CD4-positive, alpha-beta T cell treated with Interleukin-1 beta for 1 hour (primary cell): ENCODE measurements at regions not wholly inside any gene's neighbourhood (a gene's known extent, or its start where the extent isn't known, plus 50 kb on each side); places are given as distances from the start of the nearest gene placed in this dataset.
"Not testable (repeated sequence)": the region's sequence is repeated elsewhere in the genome, so short reads cannot be mapped to it uniquely, and the experiment has no call there.

Experiments used
- DNase-seq, 2 donors: peaks; one replicate each; pipeline ENCODE4 v3.0.0-alpha.2; 2020 to 2022

GRCh38 chr13:63308549-63309165 lies 1893.0 kb upstream of the PCDH20 start:
- DNase-seq: no peak

DNA sequence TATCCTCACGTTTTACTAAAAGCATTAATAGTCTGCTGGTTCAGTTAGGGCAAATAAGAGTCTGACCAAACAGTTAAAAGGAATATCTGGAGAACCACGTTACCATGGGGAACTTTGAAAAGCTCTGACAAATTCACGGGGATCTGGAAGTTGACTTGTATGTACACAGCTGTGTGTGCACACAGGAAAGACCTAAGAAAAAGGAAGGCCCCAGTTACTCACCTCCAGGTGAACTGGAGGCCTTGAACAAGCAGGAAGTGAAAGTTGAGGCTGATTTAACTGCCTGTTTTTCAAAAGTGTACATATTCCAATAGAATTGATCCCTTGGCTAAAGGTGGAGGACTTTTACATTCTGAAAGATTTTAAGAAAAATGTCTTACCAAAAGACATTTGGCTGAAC lies 1891.6 kb upstream of the PCDH20 start:
- no peak for DNase-seq

GRCh38 chr13:63305641-63306133 lies 1890.0 kb upstream of the PCDH20 start:
- DNase-seq: no peak

DNA sequence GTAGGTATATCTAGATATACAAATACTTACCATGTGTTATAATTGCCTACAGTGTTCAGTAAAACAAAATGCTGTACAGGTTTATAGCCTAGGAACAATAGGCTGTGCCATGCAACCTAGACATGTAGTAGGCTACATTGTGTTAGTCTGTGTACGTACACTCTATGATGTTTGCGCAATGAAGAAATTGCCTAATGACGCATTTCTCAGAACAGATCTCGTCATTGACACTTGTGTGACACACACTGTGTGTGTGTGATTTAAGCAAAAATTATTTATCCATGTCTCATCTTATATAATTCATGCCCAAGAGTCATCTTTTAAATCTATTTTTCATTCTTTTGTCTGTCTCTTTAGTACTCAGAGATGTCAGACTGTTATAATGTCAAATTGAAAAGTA lies 1888.8 kb upstream of the PCDH20 start:
- no peak for DNase-seq

DNA sequence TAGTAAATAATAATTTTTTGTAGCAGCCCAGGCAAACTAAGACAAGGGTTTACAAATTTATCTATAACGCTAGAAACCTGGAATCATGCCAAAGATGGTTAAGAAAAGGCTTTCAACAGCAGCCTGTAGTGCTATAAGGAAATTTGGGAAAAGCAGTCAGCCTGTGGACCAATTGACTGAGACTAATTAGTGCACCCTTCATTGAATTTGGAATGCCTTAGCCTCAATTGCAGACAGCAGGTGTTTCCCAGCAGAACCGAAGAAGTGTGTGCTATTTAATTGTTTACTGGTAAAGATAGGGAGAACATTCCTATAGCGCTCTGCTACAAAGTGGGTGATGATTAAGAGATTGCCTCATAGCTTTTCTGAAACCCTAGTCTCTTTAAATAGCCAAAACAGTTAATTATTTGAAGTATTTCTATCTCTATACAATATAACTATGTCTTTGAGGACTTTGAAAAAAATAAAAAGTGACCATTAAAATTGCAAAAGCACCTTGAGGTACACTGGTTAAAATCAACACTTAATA lies 1884.3 kb upstream of the PCDH20 start:
- no peak for DNase-seq

- no peak for DNase-seq
These were observed 1881.5 kb upstream of the PCDH20 start for GRCh38 chr13:63297163-63297562.

DNA sequence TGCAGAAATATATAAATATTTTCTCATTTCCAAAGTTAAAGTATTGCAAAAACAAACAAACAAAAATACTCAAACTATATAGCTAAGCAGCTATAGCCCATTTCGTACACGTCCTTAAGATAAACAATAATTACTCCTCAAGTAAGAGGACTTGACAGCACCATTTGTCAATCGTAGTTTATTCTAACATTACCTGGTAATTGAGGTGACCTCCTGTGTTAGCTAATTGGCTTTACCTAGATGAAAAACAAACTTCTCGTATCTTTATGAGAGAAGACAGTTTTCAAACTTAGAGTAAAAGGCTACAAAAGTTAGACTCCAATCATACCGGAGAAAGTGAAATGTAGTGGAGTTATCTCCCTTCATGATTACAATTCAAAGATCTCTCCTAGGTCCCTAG lies 1876.1 kb upstream of the PCDH20 start:
- DNase-seq: no peak

GRCh38 chr13:63288576-63288975 lies 1872.9 kb upstream of the PCDH20 start:
- DNase-seq: no peak

DNA sequence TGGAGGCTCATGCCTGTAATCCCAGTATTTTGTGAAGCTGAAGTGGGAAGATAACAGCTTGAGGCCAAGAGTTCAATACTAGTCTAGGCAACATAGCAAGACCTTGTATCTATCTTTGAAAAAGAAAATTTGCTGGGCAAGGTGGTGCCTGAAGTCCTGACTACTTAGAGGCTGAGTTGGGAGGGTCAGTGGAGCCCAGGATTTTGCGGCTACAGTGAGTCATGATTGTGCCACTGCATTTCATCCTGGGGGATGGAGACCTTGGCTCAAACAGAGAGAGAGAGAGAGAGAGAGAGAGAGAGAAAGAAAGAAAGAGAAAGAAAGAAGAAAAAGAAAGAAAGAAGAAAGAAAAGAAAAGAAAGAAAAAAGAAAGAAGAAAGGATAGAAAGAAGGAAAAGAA lies 1872.3 kb upstream of the PCDH20 start:
- no peak for DNase-seq

DNA sequence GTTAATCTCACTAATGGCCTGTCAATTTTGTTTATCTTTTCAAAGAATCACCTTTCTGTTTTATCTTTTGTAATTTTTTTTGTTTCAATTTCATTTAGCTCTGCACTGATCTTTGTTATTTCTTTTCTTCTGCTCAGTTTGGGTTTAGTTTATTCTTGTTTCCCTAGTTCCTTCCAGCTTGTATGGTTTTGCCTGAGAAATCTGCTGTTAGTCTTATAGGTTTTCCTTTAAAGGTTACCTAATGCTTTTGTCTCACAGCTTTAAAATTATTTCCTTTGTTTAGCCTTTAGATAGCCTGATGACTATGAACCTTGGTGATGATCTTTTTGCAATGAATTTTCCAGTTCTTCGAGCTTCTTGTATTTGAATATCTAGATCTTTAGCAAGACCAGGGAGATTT lies 1869.8 kb upstream of the PCDH20 start:
- DNase-seq: no peak

DNA sequence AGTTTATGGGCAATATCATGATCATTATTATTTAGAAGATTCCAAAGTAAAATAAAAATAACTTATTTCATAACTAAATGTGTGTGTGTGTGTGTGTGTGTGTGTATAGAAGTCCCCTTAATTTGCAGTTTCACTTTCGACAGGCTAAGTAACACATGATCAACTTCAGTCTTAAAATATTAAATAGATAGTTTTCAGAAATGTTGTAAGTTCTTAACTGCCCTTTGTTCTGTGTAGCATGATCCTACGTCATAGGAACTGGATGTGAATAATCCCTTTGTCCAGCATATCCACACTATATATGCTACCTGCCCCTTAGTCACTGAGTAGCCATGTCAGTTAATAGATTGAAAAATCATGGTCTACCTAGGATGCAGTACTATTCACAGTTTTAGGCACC lies 1863.5 kb upstream of the PCDH20 start:
- no peak for DNase-seq

GRCh38 chr13:63274772-63275171 lies 1859.1 kb upstream of the PCDH20 start:
- DNase-seq: no peak

- no peak for DNase-seq
These were observed 1834.0 kb upstream of the PCDH20 start for GRCh38 chr13:63249411-63250187.

- DNase-seq: not testable (repeated sequence)
These were observed 1821.2 kb upstream of the PCDH20 start for GRCh38 chr13:63236667-63237396.

- DNase-seq: not testable (repeated sequence)
These were observed 1802.9 kb upstream of the PCDH20 start for GRCh38 chr13:63218596-63218995.

GRCh38 chr13:63209330-63210017 lies 1793.8 kb upstream of the PCDH20 start:
- DNase-seq: no peak

DNA sequence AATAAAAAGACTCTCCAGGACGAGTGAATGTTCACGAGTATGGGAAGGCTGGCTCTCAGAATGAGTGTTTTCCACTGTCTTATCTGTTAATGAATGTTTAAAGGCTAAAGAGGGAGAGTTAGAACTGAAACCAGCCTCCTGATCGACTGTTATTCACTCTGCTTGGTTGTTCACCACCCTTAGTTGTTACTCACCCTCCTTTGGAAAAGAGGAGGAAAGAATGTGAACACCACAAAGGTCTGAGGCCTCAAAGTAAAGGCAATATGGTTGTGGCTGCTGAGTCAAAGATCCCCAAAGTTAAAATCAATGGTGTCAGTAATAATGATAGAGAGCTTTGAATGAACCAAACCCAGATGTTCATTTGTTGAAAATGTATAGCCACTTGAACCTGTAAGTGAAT lies 1793.2 kb upstream of the PCDH20 start:
- no peak for DNase-seq

- DNase-seq: no peak
These were observed 1790.8 kb upstream of the PCDH20 start for GRCh38 chr13:63206461-63206860.

DNA sequence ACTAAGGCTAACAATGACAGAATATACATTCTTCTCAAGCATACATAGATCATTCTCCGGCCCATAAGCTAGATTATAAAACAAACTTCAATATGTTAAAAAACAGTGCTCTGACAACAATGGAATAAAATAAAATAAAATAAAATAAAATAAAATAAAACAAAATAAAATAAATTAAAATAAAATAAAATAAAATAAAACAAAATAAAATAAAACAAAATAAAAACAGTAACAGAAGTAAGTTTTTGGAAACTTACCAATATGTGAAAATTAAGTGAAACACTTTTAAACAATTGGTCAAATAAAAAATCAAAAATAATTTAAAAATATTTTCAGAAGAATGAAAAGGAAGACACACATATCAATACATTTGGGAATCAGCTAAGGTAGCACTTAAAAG lies 1785.8 kb upstream of the PCDH20 start:
- DNase-seq: no peak

GRCh38 chr13:63199508-63199907 lies 1783.9 kb upstream of the PCDH20 start:
- DNase-seq: no peak

DNA sequence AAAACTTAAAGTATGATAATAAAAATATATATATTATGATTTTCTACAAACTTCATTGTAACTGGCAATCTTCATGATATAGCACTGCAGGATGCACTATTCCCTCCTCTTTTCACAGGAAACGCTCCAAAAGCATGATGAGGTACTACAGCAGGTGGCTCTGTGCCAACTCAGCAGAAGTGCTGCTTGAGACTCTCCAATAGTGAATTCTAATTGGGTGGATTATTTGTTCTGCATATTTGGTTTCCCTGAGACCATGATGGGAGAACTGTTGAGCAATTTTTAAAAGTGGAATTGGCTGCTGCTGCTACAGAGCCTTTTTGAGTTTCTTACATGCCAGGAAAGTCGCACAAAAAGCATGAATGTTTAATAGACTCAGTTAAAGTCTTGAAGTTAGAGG lies 1782.4 kb upstream of the PCDH20 start:
- no peak for DNase-seq

DNA sequence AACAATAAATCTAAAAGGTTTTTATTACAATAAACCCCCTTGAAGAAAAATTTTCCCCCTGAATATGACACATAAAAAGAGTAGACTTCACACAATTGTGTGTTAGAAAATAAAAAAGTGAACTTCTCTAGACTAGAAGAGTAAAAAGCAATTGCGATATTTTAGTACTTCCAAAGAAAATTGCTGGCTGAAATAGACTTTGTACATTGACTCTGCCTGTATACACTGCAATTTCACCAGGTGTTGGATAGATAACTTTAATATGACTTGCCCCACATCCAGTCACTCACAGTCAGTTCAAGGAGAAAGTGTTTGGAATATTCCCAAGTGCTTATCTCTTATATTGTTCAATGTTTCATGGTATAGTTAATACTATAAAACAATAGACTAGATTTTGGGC lies 1780.1 kb upstream of the PCDH20 start:
- DNase-seq: no peak

DNA sequence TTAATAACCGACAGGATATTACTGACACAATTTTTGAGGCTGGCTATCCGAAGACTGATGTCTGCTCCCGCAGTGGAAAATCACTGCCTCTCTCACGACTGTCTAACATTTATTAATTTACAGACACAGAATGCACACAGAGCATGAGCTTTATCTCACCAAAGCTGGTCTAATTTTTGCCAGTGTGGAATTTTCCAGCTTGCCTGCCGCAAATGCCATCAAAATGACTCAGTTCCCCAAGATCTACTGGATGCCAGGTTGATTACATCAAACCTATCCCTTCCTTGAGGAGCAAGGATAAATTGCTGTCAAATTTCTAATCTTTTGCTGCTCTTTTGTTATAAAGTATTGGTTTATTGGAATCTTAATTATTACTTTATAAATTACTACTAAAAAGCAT lies 1775.1 kb upstream of the PCDH20 start:
- no peak for DNase-seq
